ENCODE measurements at regions not wholly inside any gene's neighbourhood (a gene's known extent, or its start where the extent isn't known, plus 50 kb on each side); places are given as distances from the start of the nearest gene placed in this dataset.

DNA sequence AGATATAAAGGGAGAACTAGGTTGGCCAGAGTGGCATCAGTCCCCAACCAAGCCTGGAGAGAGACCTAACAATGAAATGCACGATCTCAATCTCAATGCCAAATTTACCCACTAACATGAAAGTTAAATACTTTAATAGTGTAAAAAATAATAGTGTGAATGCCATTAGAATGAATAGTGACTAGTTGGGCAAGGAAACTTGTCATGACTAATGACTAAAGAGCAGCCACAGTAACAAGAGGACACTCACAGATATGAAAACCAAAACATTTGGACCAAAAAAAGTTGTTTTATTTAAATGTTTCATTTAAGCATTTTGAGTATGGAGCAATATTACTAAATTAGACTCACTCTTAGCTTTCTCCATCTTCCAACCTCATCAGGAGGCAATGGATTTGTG is 1853.8 kb downstream of the EFNA5 start:
- TF ChIP-seq, protein P1, sequence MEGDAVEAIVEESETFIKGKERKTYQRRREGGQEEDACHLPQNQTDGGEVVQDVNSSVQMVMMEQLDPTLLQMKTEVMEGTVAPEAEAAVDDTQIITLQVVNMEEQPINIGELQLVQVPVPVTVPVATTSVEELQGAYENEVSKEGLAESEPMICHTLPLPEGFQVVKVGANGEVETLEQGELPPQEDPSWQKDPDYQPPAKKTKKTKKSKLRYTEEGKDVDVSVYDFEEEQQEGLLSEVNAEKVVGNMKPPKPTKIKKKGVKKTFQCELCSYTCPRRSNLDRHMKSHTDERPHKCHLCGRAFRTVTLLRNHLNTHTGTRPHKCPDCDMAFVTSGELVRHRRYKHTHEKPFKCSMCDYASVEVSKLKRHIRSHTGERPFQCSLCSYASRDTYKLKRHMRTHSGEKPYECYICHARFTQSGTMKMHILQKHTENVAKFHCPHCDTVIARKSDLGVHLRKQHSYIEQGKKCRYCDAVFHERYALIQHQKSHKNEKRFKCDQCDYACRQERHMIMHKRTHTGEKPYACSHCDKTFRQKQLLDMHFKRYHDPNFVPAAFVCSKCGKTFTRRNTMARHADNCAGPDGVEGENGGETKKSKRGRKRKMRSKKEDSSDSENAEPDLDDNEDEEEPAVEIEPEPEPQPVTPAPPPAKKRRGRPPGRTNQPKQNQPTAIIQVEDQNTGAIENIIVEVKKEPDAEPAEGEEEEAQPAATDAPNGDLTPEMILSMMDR (IDR thresholded peaks at IDR 0.05; ENCODE audit: extremely low read depth in 1 of 2, insufficient read depth in 1 of 2, low read depth in 1 of 2, low read length in 2 of 2): no peak
- TF ChIP-seq POLR2A (IDR thresholded peaks at IDR 0.05; ENCODE audit: low read depth, low read length) (no peak), GATA2 (IDR thresholded peaks at IDR 0.05; ENCODE audit: insufficient read depth, insufficient read length, low read depth, low read length) (no peak)

Measured in endothelial cell of umbilical vein (primary cell).